HepG2 (cell line): ENCODE measurements at regions not wholly inside any gene's neighbourhood (a gene's known extent, or its start where the extent isn't known, plus 50 kb on each side); places are given as distances from the start of the nearest gene placed in this dataset.
A peak's percentile ranks its signal among the peaks of the same experiment; 100 is the strongest.

Experiments used
- ARID5B ChIP-seq: IDR thresholded peaks from 2 replicates; pipeline ENCODE4 v1.4.0; 2020; ENCODE audit warnings: mild to moderate bottlenecking, missing genetic modification reagents
- ATF7 ChIP-seq, 2 experiments: fragments of 450-650 bp in 1 of 2; sonication (generic) in 1 of 2; formaldehyde crosslinking in 1 of 2; IDR thresholded peaks; 2 replicates each; pipeline versions ENCODE4 v1.4.0 to v1.6.1; 2016 to 2020; ENCODE audit warnings: antibody characterized with exemption in 1 of 2, mild to moderate bottlenecking in 1 of 2, missing genetic modification reagents in 1 of 2
- GATA4 ChIP-seq: sonication (generic); IDR thresholded peaks from 2 replicates; pipeline ENCODE4 v1.6.1; 2016; ENCODE audit warnings: antibody characterized with exemption, low read depth, borderline replicate concordance
- HMG20A ChIP-seq: IDR thresholded peaks from 2 replicates; pipeline ENCODE4 v1.6.1; 2016; ENCODE audit warnings: borderline replicate concordance
- HOMEZ ChIP-seq: IDR thresholded peaks from 2 replicates; pipeline ENCODE4 v1.6.1; 2016; ENCODE audit warnings: low read depth
- MAFF ChIP-seq: IDR thresholded peaks from 2 replicates; pipeline ENCODE4 v1.6.1; 2011; ENCODE audit warnings: low read depth, low read length, improper control_type of control experiment
- MEIS2 ChIP-seq: sonication (generic); formaldehyde crosslinking; IDR thresholded peaks from 2 replicates; pipeline ENCODE4 v1.9.0; 2021; ENCODE audit warnings: mild to moderate bottlenecking, missing genetic modification reagents
- NKX3-1 ChIP-seq: sonication (generic); formaldehyde crosslinking; IDR thresholded peaks from 2 replicates; pipeline ENCODE4 v1.5.0; 2020; ENCODE audit warnings: missing genetic modification reagents
- PPARG ChIP-seq: conservative IDR thresholded peaks from 2 replicates; pipeline ENCODE4 v1.6.1; 2016; ENCODE audit warnings: missing biosample characterization, missing genetic modification reagents
- RBFOX2 ChIP-seq: fragments of 200-400 bp; formaldehyde crosslinking; IDR thresholded peaks from 2 replicates; pipeline ENCODE4 v1.6.1; 2017; ENCODE audit warnings: low read depth, mild to moderate bottlenecking, low read length
- TAF1 ChIP-seq: sonication (generic); formaldehyde crosslinking; IDR thresholded peaks from 2 replicates; pipeline ENCODE4 v1.4.0; 2020; ENCODE audit warnings: missing genetic modification reagents
- USF2 ChIP-seq, 2 experiments: sonication (generic) in 1 of 2; formaldehyde crosslinking in 1 of 2; IDR thresholded peaks; 2 replicates each; pipeline versions ENCODE4 v1.5.1 to v1.6.1; 2011 to 2020; ENCODE audit warnings: borderline replicate concordance in 1 of 2, low read depth in 1 of 2, low read length in 1 of 2, mild to moderate bottlenecking in 1 of 2, missing genetic modification reagents in 1 of 2, moderate library complexity in 1 of 2
- ZBTB3 ChIP-seq: sonication (generic); formaldehyde crosslinking; IDR thresholded peaks from 2 replicates; pipeline ENCODE4 v1.4.0; 2020; ENCODE audit warnings: low read depth, mild to moderate bottlenecking, moderate library complexity, missing genetic modification reagents, borderline replicate concordance
- ZNF207 ChIP-seq: fragments of 450-650 bp; IDR thresholded peaks from 2 replicates; pipeline ENCODE4 v1.6.1; 2016; ENCODE audit warnings: antibody characterized with exemption, borderline replicate concordance
- ZNF530 ChIP-seq: sonication (generic); formaldehyde crosslinking; IDR thresholded peaks from 2 replicates; pipeline ENCODE4 v1.5.0; 2020; ENCODE audit warnings: low read depth, mild to moderate bottlenecking, missing genetic modification reagents
- ZNF619 ChIP-seq: sonication (generic); formaldehyde crosslinking; IDR thresholded peaks from 2 replicates; pipeline ENCODE4 v1.4.0; 2020; ENCODE audit warnings: mild to moderate bottlenecking, missing genetic modification reagents
- ZNF792 ChIP-seq: IDR thresholded peaks from 2 replicates; pipeline ENCODE4 v1.6.1; 2016
- ZNF83 ChIP-seq: sonication (generic); formaldehyde crosslinking; IDR thresholded peaks from 2 replicates; pipeline ENCODE4 v1.4.0; 2020; ENCODE audit warnings: missing genetic modification reagents, mild to moderate bottlenecking, borderline replicate concordance
- ZNF841 ChIP-seq: sonication (generic); formaldehyde crosslinking; IDR thresholded peaks from 2 replicates; pipeline ENCODE4 v1.8.1; 2023; ENCODE audit warnings: missing genetic modification reagents, borderline replicate concordance
- ZSCAN22 ChIP-seq: sonication (generic); formaldehyde crosslinking; IDR thresholded peaks from 2 replicates; pipeline ENCODE4 v1.4.0; 2020; ENCODE audit warnings: mild to moderate bottlenecking, missing genetic modification reagents
- TF ChIP-seq, protein P1 (sequence below): sonication (generic); formaldehyde crosslinking; IDR thresholded peaks from 2 replicates; pipeline ENCODE4 v1.4.0; 2020; ENCODE audit warnings: missing genetic modification reagents

- peak; percentile 57; the same call in 1 of the 2 replicates for TF ChIP-seq HOMEZ (CRISPR knock-in tag)
- peak; percentile 53 for TF ChIP-seq PPARG (CRISPR knock-in tag)
- TF ChIP-seq ZSCAN22 (CRISPR knock-in tag) = peak; percentile 88; the same call in 1 of the 2 replicates
- TF ChIP-seq MEIS2 = no peak
- TF ChIP-seq ATF7 (IDR thresholded peaks at IDR 0.05) = no peak
- no peak for TF ChIP-seq ATF7 (CRISPR knock-in tag; IDR thresholded peaks at IDR 0.05)
- TF ChIP-seq ZNF207 = no peak
- TF ChIP-seq ZBTB3 (CRISPR knock-in tag) = no peak
- TF ChIP-seq ZNF841 (CRISPR knock-in tag) = no peak
- no peak for TF ChIP-seq GATA4
- no peak for TF ChIP-seq TAF1 (CRISPR knock-in tag)
- peak; percentile 68; the same call in 1 of the 2 replicates for TF ChIP-seq ZNF792 (CRISPR knock-in tag)
- TF ChIP-seq MAFF = peak; percentile 68
- peak; percentile 94 for TF ChIP-seq HMG20A (CRISPR knock-in tag)
- TF ChIP-seq ZNF619 = no peak
- TF ChIP-seq, protein P1, sequence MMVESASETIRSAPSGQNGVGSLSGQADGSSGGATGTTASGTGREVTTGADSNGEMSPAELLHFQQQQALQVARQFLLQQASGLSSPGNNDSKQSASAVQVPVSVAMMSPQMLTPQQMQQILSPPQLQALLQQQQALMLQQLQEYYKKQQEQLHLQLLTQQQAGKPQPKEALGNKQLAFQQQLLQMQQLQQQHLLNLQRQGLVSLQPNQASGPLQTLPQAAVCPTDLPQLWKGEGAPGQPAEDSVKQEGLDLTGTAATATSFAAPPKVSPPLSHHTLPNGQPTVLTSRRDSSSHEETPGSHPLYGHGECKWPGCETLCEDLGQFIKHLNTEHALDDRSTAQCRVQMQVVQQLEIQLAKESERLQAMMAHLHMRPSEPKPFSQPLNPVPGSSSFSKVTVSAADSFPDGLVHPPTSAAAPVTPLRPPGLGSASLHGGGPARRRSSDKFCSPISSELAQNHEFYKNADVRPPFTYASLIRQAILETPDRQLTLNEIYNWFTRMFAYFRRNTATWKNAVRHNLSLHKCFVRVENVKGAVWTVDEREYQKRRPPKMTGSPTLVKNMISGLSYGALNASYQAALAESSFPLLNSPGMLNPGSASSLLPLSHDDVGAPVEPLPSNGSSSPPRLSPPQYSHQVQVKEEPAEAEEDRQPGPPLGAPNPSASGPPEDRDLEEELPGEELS (CRISPR knock-in tag) = peak; percentile 87
- TF ChIP-seq ZNF530 = no peak
- TF ChIP-seq NKX3-1 (CRISPR knock-in tag) = peak; percentile 68; the same call in 1 of the 2 replicates
- TF ChIP-seq USF2 (IDR thresholded peaks at IDR 0.05; ENCODE audit: low read depth, low read length) = no peak
- TF ChIP-seq USF2 (CRISPR knock-in tag; IDR thresholded peaks at IDR 0.05; ENCODE audit: borderline replicate concordance) = no peak
- peak; percentile 99 for TF ChIP-seq ARID5B (CRISPR knock-in tag)
- TF ChIP-seq RBFOX2 = no peak
- TF ChIP-seq ZNF83 (CRISPR knock-in tag) = no peak
Measured at GRCh38 chr2:67309281-67309680, 87.9 kb upstream of the ETAA1 start (continued).
